RWPE2 (cell line): ENCODE measurements at regions not wholly inside any gene's neighbourhood (a gene's known extent, or its start where the extent isn't known, plus 50 kb on each side); places are given as distances from the start of the nearest gene placed in this dataset.

ENCODE experiments used
- ATAC-seq: fragments of 200-7000 bp; cut with Tn5 transposase; 3 replicates; pipeline ENCODE4 v1.9.1; 2021; ENCODE audit warnings: low read depth
- DNase-seq: peaks from one replicate; pipeline ENCODE4 v3.0.0-alpha.2; 2020; ENCODE audit warnings: low spot score
- H3K27ac ChIP-seq: fragments of 450-650 bp; 2 replicates; pipeline ENCODE4 v1.5.1; 2017; ENCODE audit warnings: mild to moderate bottlenecking; ENCODE audit not compliant: poor library complexity, severe bottlenecking
- H3K27me3 ChIP-seq: fragments of 250-450 bp; sonication (Bioruptor Pico); 2 replicates; pipeline ENCODE4 v1.5.1; 2021; ENCODE audit warnings: mild to moderate bottlenecking, moderate library complexity; ENCODE audit not compliant: insufficient read depth, poor library complexity, severe bottlenecking
- H3K36me3 ChIP-seq: fragments of 250-450 bp; sonication (Bioruptor Pico); 2 replicates; pipeline ENCODE4 v1.5.1; 2020; ENCODE audit warnings: low read depth, mild to moderate bottlenecking, moderate library complexity
- H3K4me1 ChIP-seq: fragments of 250-450 bp; sonication (Bioruptor Pico); 2 replicates; pipeline ENCODE4 v1.5.1; 2021; ENCODE audit warnings: mild to moderate bottlenecking, moderate library complexity; ENCODE audit not compliant: insufficient read depth, poor library complexity, severe bottlenecking
- H3K4me3 ChIP-seq: fragments of 250-450 bp; sonication (Bioruptor Pico); 2 replicates; pipeline ENCODE4 v1.5.1; 2021; ENCODE audit warnings: mild to moderate bottlenecking, moderate library complexity; ENCODE audit not compliant: severe bottlenecking
- H3K9me3 ChIP-seq: fragments of 250-450 bp; sonication (Bioruptor Pico); 2 replicates; pipeline ENCODE4 v1.5.1; 2021; ENCODE audit warnings: mild to moderate bottlenecking, moderate library complexity; ENCODE audit not compliant: severe bottlenecking
- TF ChIP-seq, protein P1 (sequence below): fragments of 450-650 bp; IDR thresholded peaks from one replicate; pipeline ENCODE4 v1.5.1; 2017; ENCODE audit warnings: mild to moderate bottlenecking, moderate library complexity; ENCODE audit not compliant: poor library complexity, severe bottlenecking

DNA sequence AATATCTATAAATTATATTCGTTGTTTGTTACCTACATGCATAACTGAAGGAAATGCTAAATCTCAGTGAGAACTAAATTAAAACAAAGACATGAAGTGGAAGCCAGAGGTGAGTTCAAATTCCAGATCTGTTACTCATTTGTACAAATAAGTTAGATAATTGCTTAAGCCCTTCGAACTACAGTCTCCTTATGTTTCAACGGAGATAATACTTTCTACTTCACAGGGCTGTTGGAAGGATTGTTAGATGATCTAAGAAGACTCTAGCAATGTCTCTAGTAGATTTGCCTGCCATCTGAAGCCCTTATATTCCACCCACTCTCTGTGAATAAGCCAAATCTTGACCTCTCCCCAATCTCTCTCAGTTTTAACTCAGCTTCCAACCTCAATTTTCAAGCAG, 125.8 kb downstream of the P2RY1 start:
- Histone ChIP-seq H3K27ac (peak overlapping the region; percentile 60), H3K4me3 (no peak overlapping the region), H3K27me3 (no peaks in the 10 kb centered on the region), H3K9me3 (no peaks in the 10 kb centered on the region), H3K36me3 (no peaks in the 10 kb centered on the region), H3K4me1 (peaks cover 11% of the 10 kb centered on the region)
- TF ChIP-seq, protein P1, sequence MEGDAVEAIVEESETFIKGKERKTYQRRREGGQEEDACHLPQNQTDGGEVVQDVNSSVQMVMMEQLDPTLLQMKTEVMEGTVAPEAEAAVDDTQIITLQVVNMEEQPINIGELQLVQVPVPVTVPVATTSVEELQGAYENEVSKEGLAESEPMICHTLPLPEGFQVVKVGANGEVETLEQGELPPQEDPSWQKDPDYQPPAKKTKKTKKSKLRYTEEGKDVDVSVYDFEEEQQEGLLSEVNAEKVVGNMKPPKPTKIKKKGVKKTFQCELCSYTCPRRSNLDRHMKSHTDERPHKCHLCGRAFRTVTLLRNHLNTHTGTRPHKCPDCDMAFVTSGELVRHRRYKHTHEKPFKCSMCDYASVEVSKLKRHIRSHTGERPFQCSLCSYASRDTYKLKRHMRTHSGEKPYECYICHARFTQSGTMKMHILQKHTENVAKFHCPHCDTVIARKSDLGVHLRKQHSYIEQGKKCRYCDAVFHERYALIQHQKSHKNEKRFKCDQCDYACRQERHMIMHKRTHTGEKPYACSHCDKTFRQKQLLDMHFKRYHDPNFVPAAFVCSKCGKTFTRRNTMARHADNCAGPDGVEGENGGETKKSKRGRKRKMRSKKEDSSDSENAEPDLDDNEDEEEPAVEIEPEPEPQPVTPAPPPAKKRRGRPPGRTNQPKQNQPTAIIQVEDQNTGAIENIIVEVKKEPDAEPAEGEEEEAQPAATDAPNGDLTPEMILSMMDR = no peak
- DNase-seq = no peak
- ATAC-seq = peak; percentile 87

DNA sequence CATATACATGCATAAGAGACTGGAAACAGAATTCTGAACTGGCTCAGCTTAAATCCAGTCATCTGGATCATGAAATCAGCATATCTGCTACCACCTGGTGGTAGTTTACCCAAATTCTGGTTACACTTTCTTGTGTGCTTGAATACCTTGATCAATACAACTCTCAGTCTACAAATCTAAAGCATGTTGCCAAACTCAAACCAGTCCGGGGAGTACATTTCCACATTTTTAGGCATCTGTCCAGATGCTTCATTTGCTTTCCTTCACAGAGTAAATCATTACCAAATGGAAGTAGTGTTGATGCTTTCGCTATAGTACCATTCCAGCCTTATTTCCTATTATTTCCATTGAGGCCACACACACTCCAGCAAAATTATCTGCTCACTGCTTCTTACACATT, 126.4 kb downstream of the P2RY1 start:
- no peaks in the 10 kb centered on the region for H3K9me3 ChIP-seq
- peaks cover 11% of the 10 kb centered on the region for H3K4me1 ChIP-seq
- no peak overlapping the region for H3K4me3 ChIP-seq
- TF ChIP-seq, protein P1 = peak; percentile 63
- no peaks in the 10 kb centered on the region for H3K27me3 ChIP-seq
- H3K36me3 ChIP-seq = no peaks in the 10 kb centered on the region
- ATAC-seq (peak; percentile 51), DNase-seq (no peak)
- H3K27ac ChIP-seq = peak overlapping the region; percentile 60

DNA sequence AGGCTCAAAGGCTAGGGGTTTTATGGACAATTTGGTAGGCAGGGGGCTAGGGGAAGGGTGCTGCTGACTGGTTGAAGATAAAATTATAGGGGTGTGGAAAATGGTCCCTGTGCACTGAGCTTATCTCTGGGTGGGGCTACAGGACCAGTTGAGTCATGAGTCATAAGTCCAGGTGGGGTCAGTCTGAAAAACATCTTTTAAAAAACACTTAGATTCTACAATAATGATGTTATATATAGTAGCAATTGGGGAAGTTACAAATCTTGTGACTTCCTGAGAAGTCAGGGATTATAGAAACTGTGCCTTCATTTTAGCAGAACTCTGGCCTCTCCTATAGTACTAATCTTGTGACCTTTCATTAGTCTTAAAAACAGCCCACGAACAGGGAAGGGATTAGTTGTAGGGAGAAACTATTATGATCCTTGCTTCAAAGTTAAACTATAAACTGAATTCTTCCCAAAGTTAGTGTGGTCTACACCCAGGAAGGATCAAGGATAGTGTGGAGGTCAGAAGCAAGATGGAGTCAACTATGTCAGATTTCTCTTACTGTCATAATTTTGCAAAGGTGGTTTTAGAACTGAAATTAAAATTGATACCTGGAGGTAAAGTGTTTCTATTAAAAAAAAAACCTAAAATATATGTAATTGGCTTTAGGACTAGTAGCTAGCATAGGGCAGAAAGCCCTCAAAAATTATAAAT, 130.1 kb downstream of the P2RY1 start:
- H3K27me3 ChIP-seq = no peaks in the 10 kb centered on the region
- TF ChIP-seq, protein P1 = no peak
- H3K36me3 ChIP-seq = no peaks in the 10 kb centered on the region
- DNase-seq (no peak), ATAC-seq (no peak)
- peaks cover 30% of the 10 kb centered on the region for H3K4me1 ChIP-seq
- peaks cover 3% of the 10 kb centered on the region for H3K9me3 ChIP-seq
- H3K27ac ChIP-seq = no peak overlapping the region
- H3K4me3 ChIP-seq = no peak overlapping the region

DNA sequence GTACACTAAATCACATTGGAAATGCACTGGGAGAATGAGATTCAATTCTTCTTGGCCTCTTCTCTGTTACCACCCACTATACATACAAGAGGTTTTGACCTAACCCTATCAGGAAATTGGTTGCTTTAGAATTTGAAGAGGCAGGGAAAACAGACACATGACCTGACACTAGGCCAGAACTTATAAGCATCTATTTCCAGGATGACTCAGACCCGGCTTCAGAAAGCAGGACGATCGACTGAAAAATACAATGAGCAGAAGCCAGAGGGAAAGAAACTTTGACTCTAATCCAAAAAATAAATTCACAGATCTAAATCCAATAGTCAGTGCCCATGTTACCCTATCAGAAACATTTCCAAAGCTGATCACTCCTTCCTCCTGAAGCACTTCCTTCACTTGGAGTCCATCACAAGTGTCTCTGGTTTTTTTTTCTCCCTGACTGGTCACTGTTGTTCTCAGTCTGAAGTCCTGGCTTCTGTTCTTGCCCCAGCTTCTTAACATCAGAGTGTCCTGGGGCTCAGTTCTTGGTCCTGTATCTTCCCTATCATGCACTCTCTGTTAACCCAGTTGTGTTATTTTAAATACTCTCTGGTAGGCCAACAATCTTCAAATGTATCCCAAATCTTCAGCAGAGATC, 133.6 kb downstream of the P2RY1 start:
- Histone ChIP-seq H3K27me3 (no peaks in the 10 kb centered on the region), H3K9me3 (peaks cover 3% of the 10 kb centered on the region), H3K4me1 (peaks cover 35% of the 10 kb centered on the region), H3K36me3 (no peaks in the 10 kb centered on the region), H3K27ac (peak overlapping the region; percentile 56), H3K4me3 (no peak overlapping the region)
- DNase-seq = no peak
- TF ChIP-seq, protein P1 = no peak
- ATAC-seq = peak; percentile 55
